HEK293 (cell line): ENCODE measurements at regions not wholly inside any gene's neighbourhood (a gene's known extent, or its start where the extent isn't known, plus 50 kb on each side); places are given as distances from the start of the nearest gene placed in this dataset.

ENCODE experiments used
- CTCF ChIA-PET: fragments of 350-600 bp; formaldehyde crosslinking; extraction: SDS; loops from one replicate; lab custom pipeline; 2021; ENCODE audit warnings: antibody characterized with exemption; lab: Yijun Ruan, JAX
- POLR2A ChIA-PET: fragments of 300-600 bp; formaldehyde crosslinking; extraction: SDS; loops from one replicate; lab custom pipeline; 2020; ENCODE audit warnings: antibody characterized with exemption, inconsistent platforms; lab: Yijun Ruan, JAX
- H3K27ac ChIP-seq: fragments of 200-500 bp; sonication (Bioruptor generic); 2 replicates; pipeline ENCODE4 v1.5.1; 2014; ENCODE audit warnings: low read depth, low read length, control low read depth, inconsistent platforms; ENCODE audit errors: extremely low read depth
- H3K36me3 ChIP-seq, 2 experiments: fragments of 200-500 bp in 1 of 2; sonication (Bioruptor generic) in 1 of 2; 1 replicate in 1 of 2; 2 replicates in 1 of 2; pipeline ENCODE4 v1.5.1; 2014 to 2017; ENCODE audit warnings: inconsistent platforms in 2 of 2, low read length in 2 of 2; ENCODE audit not compliant: control insufficient read depth in 2 of 2, insufficient read depth in 1 of 2
- H3K4me1 ChIP-seq: fragments of 200-500 bp; sonication (Bioruptor generic); 2 replicates; pipeline ENCODE4 v1.5.1; 2014; ENCODE audit warnings: mild to moderate bottlenecking, low read length, inconsistent platforms; ENCODE audit not compliant: control insufficient read depth, insufficient read depth
- H3K4me3 ChIP-seq: 2 replicates; pipeline ENCODE4 v1.5.1; 2011; ENCODE audit warnings: low read depth, mild to moderate bottlenecking, control low read depth, low read length, moderate library complexity
- H3K9me3 ChIP-seq: fragments of 200-500 bp; sonication (Bioruptor generic); 2 replicates; pipeline ENCODE4 v1.5.1; 2014; ENCODE audit warnings: low read depth, low read length, inconsistent platforms; ENCODE audit not compliant: control insufficient read depth, insufficient read depth
- HOXC10 ChIP-seq: sonication (generic); formaldehyde crosslinking; IDR thresholded peaks from 2 replicates; pipeline ENCODE4 v1.8.1; 2023; ENCODE audit warnings: mild to moderate bottlenecking, missing genetic modification reagents
- MEIS1 ChIP-seq: sonication (generic); formaldehyde crosslinking; IDR thresholded peaks from 2 replicates; pipeline ENCODE4 v1.8.1; 2022; ENCODE audit warnings: missing genetic modification reagents, mild to moderate bottlenecking, borderline replicate concordance
- PRDM1 ChIP-seq: fragments of 450-650 bp; formaldehyde crosslinking; IDR thresholded peaks from 2 replicates; pipeline ENCODE4; 2016; ENCODE audit warnings: missing biosample characterization, missing genetic modification characterization
- RBAK ChIP-seq: fragments of 450-650 bp; formaldehyde crosslinking; IDR thresholded peaks from 2 replicates; pipeline ENCODE4 v1.5.1; 2016; ENCODE audit warnings: missing biosample characterization, missing genetic modification characterization
- SALL2 ChIP-seq: fragments of 450-650 bp; formaldehyde crosslinking; IDR thresholded peaks from 2 replicates; pipeline ENCODE4 v1.5.0; 2017; ENCODE audit warnings: missing biosample characterization, mild to moderate bottlenecking, missing genetic modification characterization, borderline replicate concordance
- SCRT1 ChIP-seq: fragments of 450-650 bp; formaldehyde crosslinking; IDR thresholded peaks from 2 replicates; pipeline ENCODE4 v1.5.1; 2016; ENCODE audit warnings: missing biosample characterization, missing genetic modification characterization, borderline replicate concordance
- ZBTB7A ChIP-seq: fragments of 450-650 bp; formaldehyde crosslinking; IDR thresholded peaks from 2 replicates; pipeline ENCODE4 v1.5.1; 2016; ENCODE audit warnings: low read depth, missing biosample characterization, missing genetic modification characterization
- ZNF155 ChIP-seq: fragments of 450-650 bp; formaldehyde crosslinking; IDR thresholded peaks from 2 replicates; pipeline ENCODE4 v1.5.1; 2016; ENCODE audit warnings: missing biosample characterization, missing genetic modification characterization
- ZNF157 ChIP-seq: fragments of 450-650 bp; formaldehyde crosslinking; IDR thresholded peaks from 2 replicates; pipeline ENCODE4 v1.5.1; 2016; ENCODE audit warnings: missing biosample characterization, missing genetic modification characterization
- ZNF184 ChIP-seq: fragments of 450-650 bp; IDR thresholded peaks from 2 replicates; pipeline ENCODE4 v1.5.1; 2018; ENCODE audit warnings: missing biosample characterization, mild to moderate bottlenecking, missing genetic modification characterization
- ZNF555 ChIP-seq: fragments of 450-650 bp; formaldehyde crosslinking; conservative IDR thresholded peaks from 2 replicates; pipeline ENCODE4 v1.5.1; 2017; ENCODE audit warnings: missing biosample characterization, mild to moderate bottlenecking, missing genetic modification characterization, inconsistent platforms
- ZNF701 ChIP-seq: fragments of 450-650 bp; formaldehyde crosslinking; IDR thresholded peaks from 2 replicates; pipeline ENCODE4 v1.5.1; 2016; ENCODE audit warnings: missing biosample characterization, missing genetic modification characterization
- TF ChIP-seq, protein P1 (sequence below): sonication (generic); formaldehyde crosslinking; IDR thresholded peaks from 2 replicates; pipeline ENCODE4 v1.8.1; 2022; ENCODE audit warnings: mild to moderate bottlenecking, moderate library complexity, missing genetic modification reagents
- TF ChIP-seq, protein P2 (sequence below): fragments of 450-650 bp; formaldehyde crosslinking; IDR thresholded peaks from 2 replicates; pipeline ENCODE4 v1.5.1; 2016; ENCODE audit warnings: missing biosample characterization, missing genetic modification characterization
- TF ChIP-seq, protein P3 (sequence below): fragments of 450-650 bp; formaldehyde crosslinking; IDR thresholded peaks from 2 replicates; pipeline ENCODE4 v1.5.1; 2016; ENCODE audit warnings: missing biosample characterization, missing genetic modification characterization
- TF ChIP-seq, protein P4 (sequence below): fragments of 450-650 bp; formaldehyde crosslinking; IDR thresholded peaks from 2 replicates; pipeline ENCODE4 v1.5.1; 2016; ENCODE audit warnings: missing biosample characterization, missing genetic modification characterization
- TF ChIP-seq, protein P5 (sequence below): fragments of 450-650 bp; formaldehyde crosslinking; IDR thresholded peaks from 2 replicates; pipeline ENCODE4 v1.5.1; 2016; ENCODE audit warnings: missing biosample characterization, missing genetic modification characterization
- TF ChIP-seq, protein P6 (sequence below): fragments of 450-650 bp; formaldehyde crosslinking; optimal IDR thresholded peaks from 2 replicates; pipeline ENCODE3; 2016; ENCODE audit warnings: missing biosample characterization, mild to moderate bottlenecking, missing genetic modification characterization
- TF ChIP-seq, protein P7 (sequence below): fragments of 450-650 bp; formaldehyde crosslinking; IDR thresholded peaks from 2 replicates; pipeline ENCODE4 v1.5.1; 2016; ENCODE audit warnings: missing biosample characterization, missing genetic modification characterization

DNA sequence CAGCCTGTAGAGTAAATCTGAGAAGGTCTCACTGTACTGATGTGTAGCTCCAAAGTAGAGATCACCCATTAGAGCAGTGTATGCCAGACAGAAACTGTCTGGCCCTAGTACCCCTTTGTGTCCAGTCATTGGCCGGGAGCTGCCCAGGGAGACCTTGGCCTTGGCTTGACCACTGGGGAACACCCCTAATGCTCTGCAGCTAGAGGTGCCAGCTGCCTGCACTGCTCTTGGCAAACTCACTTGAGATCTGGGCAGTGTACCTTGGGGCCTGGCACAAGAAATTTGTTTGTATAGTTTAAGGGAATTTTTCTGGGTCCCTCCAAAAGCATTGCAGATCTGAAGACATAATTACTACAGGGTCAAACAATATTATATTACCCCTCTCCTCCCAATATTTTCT is 78.7 kb upstream of the MPHOSPH6 start:
- TF ChIP-seq PRDM1 (tag by site-specific recombination) (no peak), SCRT1 (tag by site-specific recombination) (no peak), ZNF157 (tag by site-specific recombination) (no peak), ZNF184 (tag by site-specific recombination) (no peak), RBAK (tag by site-specific recombination) (no peak), ZNF155 (tag by site-specific recombination) (no peak), ZNF701 (no peak), ZBTB7A (tag by site-specific recombination) (no peak), ZNF555 (no peak), SALL2 (tag by site-specific recombination) (no peak), MEIS1 (CRISPR knock-in tag) (no peak), HOXC10 (CRISPR knock-in tag) (no peak)
- TF ChIP-seq, protein P1, sequence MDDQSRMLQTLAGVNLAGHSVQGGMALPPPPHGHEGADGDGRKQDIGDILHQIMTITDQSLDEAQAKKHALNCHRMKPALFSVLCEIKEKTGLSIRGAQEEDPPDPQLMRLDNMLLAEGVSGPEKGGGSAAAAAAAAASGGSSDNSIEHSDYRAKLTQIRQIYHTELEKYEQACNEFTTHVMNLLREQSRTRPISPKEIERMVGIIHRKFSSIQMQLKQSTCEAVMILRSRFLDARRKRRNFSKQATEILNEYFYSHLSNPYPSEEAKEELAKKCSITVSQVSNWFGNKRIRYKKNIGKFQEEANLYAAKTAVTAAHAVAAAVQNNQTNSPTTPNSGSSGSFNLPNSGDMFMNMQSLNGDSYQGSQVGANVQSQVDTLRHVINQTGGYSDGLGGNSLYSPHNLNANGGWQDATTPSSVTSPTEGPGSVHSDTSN (CRISPR knock-in tag): no peak
- TF ChIP-seq, protein P2, sequence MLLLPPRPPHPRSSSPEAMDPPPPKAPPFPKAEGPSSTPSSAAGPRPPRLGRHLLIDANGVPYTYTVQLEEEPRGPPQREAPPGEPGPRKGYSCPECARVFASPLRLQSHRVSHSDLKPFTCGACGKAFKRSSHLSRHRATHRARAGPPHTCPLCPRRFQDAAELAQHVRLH (tag by site-specific recombination): no peak
- TF ChIP-seq, protein P3, sequence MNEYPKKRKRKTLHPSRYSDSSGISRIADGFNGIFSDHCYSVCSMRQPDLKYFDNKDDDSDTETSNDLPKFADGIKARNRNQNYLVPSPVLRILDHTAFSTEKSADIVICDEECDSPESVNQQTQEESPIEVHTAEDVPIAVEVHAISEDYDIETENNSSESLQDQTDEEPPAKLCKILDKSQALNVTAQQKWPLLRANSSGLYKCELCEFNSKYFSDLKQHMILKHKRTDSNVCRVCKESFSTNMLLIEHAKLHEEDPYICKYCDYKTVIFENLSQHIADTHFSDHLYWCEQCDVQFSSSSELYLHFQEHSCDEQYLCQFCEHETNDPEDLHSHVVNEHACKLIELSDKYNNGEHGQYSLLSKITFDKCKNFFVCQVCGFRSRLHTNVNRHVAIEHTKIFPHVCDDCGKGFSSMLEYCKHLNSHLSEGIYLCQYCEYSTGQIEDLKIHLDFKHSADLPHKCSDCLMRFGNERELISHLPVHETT (tag by site-specific recombination): no peak
- TF ChIP-seq, protein P4, sequence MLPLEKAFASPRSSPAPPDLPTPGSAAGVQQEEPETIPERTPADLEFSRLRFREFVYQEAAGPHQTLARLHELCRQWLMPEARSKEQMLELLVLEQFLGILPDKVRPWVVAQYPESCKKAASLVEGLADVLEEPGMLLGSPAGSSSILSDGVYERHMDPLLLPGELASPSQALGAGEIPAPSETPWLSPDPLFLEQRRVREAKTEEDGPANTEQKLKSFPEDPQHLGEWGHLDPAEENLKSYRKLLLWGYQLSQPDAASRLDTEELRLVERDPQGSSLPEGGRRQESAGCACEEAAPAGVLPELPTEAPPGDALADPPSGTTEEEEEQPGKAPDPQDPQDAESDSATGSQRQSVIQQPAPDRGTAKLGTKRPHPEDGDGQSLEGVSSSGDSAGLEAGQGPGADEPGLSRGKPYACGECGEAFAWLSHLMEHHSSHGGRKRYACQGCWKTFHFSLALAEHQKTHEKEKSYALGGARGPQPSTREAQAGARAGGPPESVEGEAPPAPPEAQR (tag by site-specific recombination): no peak
- TF ChIP-seq, protein P5, sequence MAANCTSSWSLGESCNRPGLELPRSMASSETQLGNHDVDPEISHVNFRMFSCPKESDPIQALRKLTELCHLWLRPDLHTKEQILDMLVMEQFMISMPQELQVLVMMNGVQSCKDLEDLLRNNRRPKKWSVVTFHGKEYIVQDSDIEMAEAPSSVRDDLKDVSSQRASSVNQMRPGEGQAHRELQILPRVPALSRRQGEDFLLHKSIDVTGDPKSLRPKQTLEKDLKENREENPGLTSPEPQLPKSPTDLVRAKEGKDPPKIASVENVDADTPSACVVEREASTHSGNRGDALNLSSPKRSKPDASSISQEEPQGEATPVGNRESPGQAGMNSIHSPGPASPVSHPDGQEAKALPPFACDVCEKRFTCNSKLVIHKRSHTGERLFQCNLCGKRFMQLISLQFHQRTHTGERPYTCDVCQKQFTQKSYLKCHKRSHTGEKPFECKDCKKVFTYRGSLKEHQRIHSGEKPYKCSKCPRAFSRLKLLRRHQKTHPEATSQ (tag by site-specific recombination): no peak
- TF ChIP-seq, protein P6, sequence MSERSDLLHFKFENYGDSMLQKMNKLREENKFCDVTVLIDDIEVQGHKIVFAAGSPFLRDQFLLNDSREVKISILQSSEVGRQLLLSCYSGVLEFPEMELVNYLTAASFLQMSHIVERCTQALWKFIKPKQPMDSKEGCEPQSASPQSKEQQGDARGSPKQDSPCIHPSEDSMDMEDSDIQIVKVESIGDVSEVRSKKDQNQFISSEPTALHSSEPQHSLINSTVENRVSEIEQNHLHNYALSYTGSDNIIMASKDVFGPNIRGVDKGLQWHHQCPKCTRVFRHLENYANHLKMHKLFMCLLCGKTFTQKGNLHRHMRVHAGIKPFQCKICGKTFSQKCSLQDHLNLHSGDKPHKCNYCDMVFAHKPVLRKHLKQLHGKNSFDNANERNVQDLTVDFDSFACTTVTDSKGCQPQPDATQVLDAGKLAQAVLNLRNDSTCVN (tag by site-specific recombination): no peak
- TF ChIP-seq, protein P7, sequence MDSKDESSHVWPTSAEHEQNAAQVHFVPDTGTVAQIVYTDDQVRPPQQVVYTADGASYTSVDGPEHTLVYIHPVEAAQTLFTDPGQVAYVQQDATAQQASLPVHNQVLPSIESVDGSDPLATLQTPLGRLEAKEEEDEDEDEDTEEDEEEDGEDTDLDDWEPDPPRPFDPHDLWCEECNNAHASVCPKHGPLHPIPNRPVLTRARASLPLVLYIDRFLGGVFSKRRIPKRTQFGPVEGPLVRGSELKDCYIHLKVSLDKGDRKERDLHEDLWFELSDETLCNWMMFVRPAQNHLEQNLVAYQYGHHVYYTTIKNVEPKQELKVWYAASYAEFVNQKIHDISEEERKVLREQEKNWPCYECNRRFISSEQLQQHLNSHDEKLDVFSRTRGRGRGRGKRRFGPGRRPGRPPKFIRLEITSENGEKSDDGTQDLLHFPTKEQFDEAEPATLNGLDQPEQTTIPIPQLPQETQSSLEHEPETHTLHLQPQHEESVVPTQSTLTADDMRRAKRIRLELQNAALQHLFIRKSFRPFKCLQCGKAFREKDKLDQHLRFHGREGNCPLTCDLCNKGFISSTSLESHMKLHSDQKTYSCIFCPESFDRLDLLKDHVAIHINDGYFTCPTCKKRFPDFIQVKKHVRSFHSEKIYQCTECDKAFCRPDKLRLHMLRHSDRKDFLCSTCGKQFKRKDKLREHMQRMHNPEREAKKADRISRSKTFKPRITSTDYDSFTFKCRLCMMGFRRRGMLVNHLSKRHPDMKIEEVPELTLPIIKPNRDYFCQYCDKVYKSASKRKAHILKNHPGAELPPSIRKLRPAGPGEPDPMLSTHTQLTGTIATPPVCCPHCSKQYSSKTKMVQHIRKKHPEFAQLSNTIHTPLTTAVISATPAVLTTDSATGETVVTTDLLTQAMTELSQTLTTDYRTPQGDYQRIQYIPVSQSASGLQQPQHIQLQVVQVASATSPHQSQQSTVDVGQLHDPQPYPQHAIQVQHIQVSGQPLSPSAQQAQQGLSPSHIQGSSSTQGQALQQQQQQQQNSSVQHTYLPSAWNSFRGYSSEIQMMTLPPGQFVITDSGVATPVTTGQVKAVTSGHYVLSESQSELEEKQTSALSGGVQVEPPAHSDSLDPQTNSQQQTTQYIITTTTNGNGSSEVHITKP (tag by site-specific recombination): no peak
- CTCF ChIA-PET: interaction anchor here (3.4 kb wide), 1 partner anchor 15 kb away, joined by 25 read pairs; no protein-coding TSS in a partner anchor
- Histone ChIP-seq H3K4me3 (no peak overlapping the region), H3K27ac (no peak overlapping the region), H3K9me3 (no peaks in the 10 kb centered on the region), H3K36me3 (no peaks in the 10 kb centered on the region), H3K4me1 (no peaks in the 10 kb centered on the region)
- POLR2A ChIA-PET: no interaction called here
